A549 (cell line): ENCODE measurements at regions not wholly inside any gene's neighbourhood (a gene's known extent, or its start where the extent isn't known, plus 50 kb on each side); places are given as distances from the start of the nearest gene placed in this dataset.

ENCODE experiments used
- ATAC-seq, 2 experiments: fragments of 200-7000 bp in 1 of 2; fragments of >200 bp in 1 of 2; cut with Nextera tagmentation in 1 of 2; cut with Tn5 transposase in 1 of 2; 3 replicates each; pipeline versions ENCODE4 v1.8.0 to v1.9.1; 2018 to 2020; ENCODE audit warnings: mild to moderate bottlenecking in 1 of 2, moderate library complexity in 1 of 2
- CTCF ChIA-PET: fragments of 300-600 bp; sonication (Branson Sonifier 250); formaldehyde crosslinking; extraction: SDS; loops from one replicate; lab custom pipeline; 2021; ENCODE audit warnings: antibody characterized with exemption, inconsistent platforms; lab: Yijun Ruan, JAX
- POLR2A ChIA-PET: fragments of 350-600 bp; formaldehyde crosslinking; extraction: SDS; loops from one replicate; lab custom pipeline; 2021; ENCODE audit warnings: antibody characterized with exemption, inconsistent platforms; lab: Yijun Ruan, JAX
- DNase-seq, 2 experiments: peaks; one replicate each; pipeline versions ENCODE4 v3.0.0 to v3.0.0-alpha.2; 2011 to 2016; ENCODE audit warnings: low read depth in 1 of 2, low spot score in 1 of 2
- FAIRE-seq: peaks from 2 replicates; lab custom pipeline; 2011; peaks lifted over from hg19 to GRCh38; lab: Jason Lieb, UNC
- H3K27ac ChIP-seq, 2 experiments: fragments of >200 bp; sonication (Bioruptor Twin); formaldehyde crosslinking; 3 replicates each; pipeline ENCODE4 v1.5.1; 2016 to 2017
- H3K4me1 ChIP-seq: fragments of >200 bp; sonication (Bioruptor Twin); formaldehyde crosslinking; 3 replicates; pipeline ENCODE4 v1.6.1; 2016
- H3K4me2 ChIP-seq: fragments of >200 bp; sonication (Bioruptor Twin); formaldehyde crosslinking; 3 replicates; pipeline ENCODE4 v1.6.1; 2016
- H3K4me3 ChIP-seq: fragments of >200 bp; sonication (Bioruptor Twin); formaldehyde crosslinking; 3 replicates; pipeline ENCODE4 v1.5.1; 2016
- H3K9me3 ChIP-seq: fragments of >200 bp; sonication (Bioruptor Twin); formaldehyde crosslinking; 3 replicates; pipeline ENCODE4 v1.6.1; 2016
- ATOH8 ChIP-seq: fragments of 250-450 bp; sonication (Bioruptor Pico); IDR thresholded peaks from 2 replicates; pipeline ENCODE4 v1.5.0; 2020; ENCODE audit warnings: low read depth, mild to moderate bottlenecking, moderate library complexity
- BCL3 ChIP-seq: fragments of >200 bp; sonication (Bioruptor Twin); formaldehyde crosslinking; IDR thresholded peaks from 3 replicates; pipeline ENCODE4 v1.6.1; 2016
- CBX2 ChIP-seq: fragments of 200-600 bp; sonication (generic); IDR thresholded peaks from 2 replicates; pipeline ENCODE4 v1.6.1; 2016; ENCODE audit warnings: low read depth, mild to moderate bottlenecking, borderline replicate concordance
- CHD2 ChIP-seq: fragments of 150-350 bp; IDR thresholded peaks from 2 replicates; pipeline ENCODE4 v1.6.1; 2014; ENCODE audit warnings: low read length; ENCODE audit not compliant: partially characterized antibody
- EHF ChIP-seq: fragments of 250-450 bp; sonication (Bioruptor Pico); IDR thresholded peaks from 2 replicates; pipeline ENCODE4 v1.5.0; 2020; ENCODE audit warnings: mild to moderate bottlenecking
- EP300 ChIP-seq, 2 experiments: fragments of >200 bp; sonication (Bioruptor Twin); formaldehyde crosslinking; IDR thresholded peaks; 2 replicates in 1 of 2; 3 replicates in 1 of 2; pipeline ENCODE4 v1.6.1; 2016 to 2017
- FOSL2 ChIP-seq, 2 experiments: fragments of 450-650 bp in 1 of 2; fragments of >200 bp in 1 of 2; sonication (Bioruptor Twin) in 1 of 2; formaldehyde crosslinking; IDR thresholded peaks; 2 replicates each; pipeline versions ENCODE4 v1.5.0 to v1.6.1; 2016 to 2020; ENCODE audit warnings: mild to moderate bottlenecking in 1 of 2, moderate library complexity in 1 of 2
- FOXS1 ChIP-seq: fragments of 250-450 bp; sonication (Bioruptor Pico); IDR thresholded peaks from 2 replicates; pipeline ENCODE4 v1.5.0; 2020; ENCODE audit warnings: mild to moderate bottlenecking, moderate library complexity
- HOXA7 ChIP-seq: fragments of 250-450 bp; sonication (Bioruptor Pico); IDR thresholded peaks from 2 replicates; pipeline ENCODE4 v1.5.0; 2020; ENCODE audit warnings: mild to moderate bottlenecking, moderate library complexity
- HOXB13 ChIP-seq: fragments of 250-450 bp; sonication (Bioruptor Pico); IDR thresholded peaks from 2 replicates; pipeline ENCODE4 v1.5.0; 2020; ENCODE audit warnings: low read depth, mild to moderate bottlenecking, moderate library complexity
- JUN ChIP-seq, 2 experiments: fragments of >200 bp; sonication (Bioruptor Twin); formaldehyde crosslinking; IDR thresholded peaks; 2 replicates in 1 of 2; 3 replicates in 1 of 2; pipeline ENCODE4 v1.6.1; 2016 to 2017
- KDM5A ChIP-seq: fragments of 200-600 bp; sonication (generic); IDR thresholded peaks from 2 replicates; pipeline ENCODE4 v1.6.1; 2016; ENCODE audit warnings: antibody characterized with exemption, mild to moderate bottlenecking
- MAX ChIP-seq: IDR thresholded peaks from 2 replicates; pipeline ENCODE4 v1.6.1; 2012
- MAZ ChIP-seq: fragments of 150-350 bp; IDR thresholded peaks from 2 replicates; pipeline ENCODE4 v1.6.1; 2014; ENCODE audit warnings: antibody characterized with exemption, low read depth, low read length, borderline replicate concordance
- NFE2L2 ChIP-seq: fragments of 150-350 bp; conservative IDR thresholded peaks from 2 replicates; pipeline ENCODE4 v1.6.1; 2014; ENCODE audit warnings: low read length
- NPAS2 ChIP-seq: fragments of 250-450 bp; sonication (Bioruptor Pico); IDR thresholded peaks from 2 replicates; pipeline ENCODE4 v1.8.0; 2022; ENCODE audit warnings: mild to moderate bottlenecking, moderate library complexity, borderline replicate concordance
- PBX3 ChIP-seq: IDR thresholded peaks from 2 replicates; pipeline ENCODE4 v1.6.1; 2012
- RCOR1 ChIP-seq: fragments of 150-350 bp; IDR thresholded peaks from 2 replicates; pipeline ENCODE4 v1.6.1; 2014; ENCODE audit warnings: antibody characterized with exemption, low read length, low read depth
- TFCP2L1 ChIP-seq: fragments of 250-450 bp; sonication (Bioruptor Pico); IDR thresholded peaks from 2 replicates; pipeline ENCODE4 v1.5.0; 2021; ENCODE audit warnings: mild to moderate bottlenecking
- TP53 ChIP-seq: fragments of 250-450 bp; sonication (Bioruptor Pico); IDR thresholded peaks from 2 replicates; pipeline ENCODE4 v1.5.0; 2021; ENCODE audit warnings: mild to moderate bottlenecking, moderate library complexity
- USF2 ChIP-seq: fragments of 450-650 bp; IDR thresholded peaks from 2 replicates; pipeline ENCODE4 v1.6.1; 2014; ENCODE audit warnings: antibody characterized with exemption
- ZC3H11A ChIP-seq: fragments of 450-650 bp; IDR thresholded peaks from 2 replicates; pipeline ENCODE4 v1.6.1; 2014; ENCODE audit warnings: antibody characterized with exemption, mild to moderate bottlenecking
- WGBS: methylation state at CpG from one replicate; pipeline ENCODE4 v1.1.6; 2017; ENCODE audit errors: missing lambda C conversion rate; 5-methylcytosine and 5-hydroxymethylcytosine counted together

- ChIA-PET POLR2A (no interaction called here), CTCF (interaction anchor here (0.9 to 1.3 kb wide), 3 partner anchors 10 to 239 kb away, joined by 3 read pairs; no protein-coding TSS in a partner anchor)
- Histone ChIP-seq H3K27ac (peak overlapping the region; percentile 52 to 77; a peak in 5 of 6 replicates), H3K9me3 (no peaks in the 10 kb centered on the region), H3K4me3 (no peak overlapping the region), H3K4me1 (peaks cover 36% of the 10 kb centered on the region)
- peak; percentile 64 for TF ChIP-seq MAX
- no peak for TF ChIP-seq USF2
- TF ChIP-seq ATOH8 (CRISPR knock-in tag), result peak; percentile 34; the same call in 1 of the 2 replicates
- TF ChIP-seq, all 56 proteins: peak for 2
- 0 out of 3 replicates have a peak overlapping the region, but pooled peaks have one; percentile 3 for H3K4me2 ChIP-seq
- 14% methylated on average over 1 of the region's 1 CpG for WGBS
- FAIRE-seq, result no peak
- peak; percentile 71 to 73 for ATAC-seq
- DNase-seq, result peak; percentile 11 to 74
These were observed 289.3 kb downstream of the PTEN start for GRCh38 chr10:88152728-88153133.

- TF ChIP-seq HOXA7 (CRISPR knock-in tag) (no peak), CHD2 (no peak), BCL3 (no peak), KDM5A (no peak), JUN (IDR thresholded peaks at IDR 0.05) (no peak), HOXB13 (no peak), RCOR1 (no peak), NPAS2 (CRISPR knock-in tag) (no peak), PBX3 (no peak), MAZ (no peak), NFE2L2 (no peak), TFCP2L1 (no peak), EP300 (IDR thresholded peaks at IDR 0.05) (no peak)
- Histone ChIP-seq H3K4me1 (peaks cover 47% of the 10 kb centered on the region), H3K4me3 (no peak overlapping the region), H3K4me2 (no peak overlapping the region), H3K9me3 (no peaks in the 10 kb centered on the region), H3K27ac (no peak overlapping the region)
- ChIA-PET POLR2A (no interaction called here), CTCF (no interaction called here)
- FAIRE-seq (no peak), ATAC-seq (no peak), DNase-seq (no peak)
- 57% methylated on average over 6 of the region's 6 CpGs for WGBS
These were observed 291.3 kb downstream of the PTEN start for GRCh38 chr10:88154596-88155250.

GRCh38 chr10:88156341-88156740, 292.9 kb downstream of the PTEN start:
- DNase-seq (no peak), ATAC-seq (peak in 1 of 2 experiments; percentile 23; a peak in 1 of 6 replicates), FAIRE-seq (no peak)
- H3K27ac ChIP-seq, result peak overlapping the region in 1 of 2 experiments; percentile 47; a peak in 1 of 6 replicates
- 85% methylated on average over 1 of the region's 1 CpG for WGBS
- no peaks in the 10 kb centered on the region for H3K9me3 ChIP-seq
- ChIA-PET CTCF (interaction anchor here (0.7 to 1.1 kb wide), 2 partner anchors 11 to 48 kb away, joined by 3 to 4 read pairs; no protein-coding TSS in a partner anchor), POLR2A (no interaction called here)
- TF ChIP-seq EHF (CRISPR knock-in tag) (no peak), HOXB13 (no peak), TP53 (no peak), ZC3H11A (no peak), CBX2 (no peak), NFE2L2 (no peak), FOSL2 (IDR thresholded peaks at IDR 0.05) (no peak), FOSL2 (CRISPR knock-in tag; IDR thresholded peaks at IDR 0.05) (no peak), FOXS1 (no peak)
- H3K4me1 ChIP-seq, result peaks cover 33% of the 10 kb centered on the region
- no peak overlapping the region for H3K4me2 ChIP-seq
- no peak overlapping the region for H3K4me3 ChIP-seq
